GM18508 (cell line): ENCODE measurements at regions not wholly inside any gene's neighbourhood (a gene's known extent, or its start where the extent isn't known, plus 50 kb on each side); places are given as distances from the start of the nearest gene placed in this dataset.

Experiments used
- ATAC-seq: cut with Tn5 transposase; IDR thresholded peaks from one replicate; pipeline ENCODE4 v1.9.1; 2021; ENCODE audit warnings: moderate number of reproducible peaks; ENCODE audit not compliant: insufficient read depth, unreplicated experiment

DNA sequence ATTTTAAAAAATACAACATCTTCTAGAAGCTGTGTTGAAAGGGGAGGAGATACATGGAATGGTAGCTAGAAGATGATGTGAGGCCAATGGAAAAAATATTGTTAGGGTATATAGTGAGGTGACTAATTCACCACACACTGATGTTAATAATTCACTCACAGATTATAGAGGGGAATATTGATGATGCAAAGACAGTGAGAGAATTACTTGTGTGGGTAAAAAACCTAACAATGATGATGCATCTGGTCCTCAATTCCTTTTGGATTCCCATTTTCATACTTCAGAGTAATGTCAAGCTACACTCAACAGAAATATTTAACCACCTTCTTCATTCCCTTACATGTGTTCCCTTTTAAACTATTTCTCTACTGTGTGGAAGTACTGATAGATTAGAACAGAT is 169.5 kb upstream of the DPYD start:
- ATAC-seq, result no peak

DNA sequence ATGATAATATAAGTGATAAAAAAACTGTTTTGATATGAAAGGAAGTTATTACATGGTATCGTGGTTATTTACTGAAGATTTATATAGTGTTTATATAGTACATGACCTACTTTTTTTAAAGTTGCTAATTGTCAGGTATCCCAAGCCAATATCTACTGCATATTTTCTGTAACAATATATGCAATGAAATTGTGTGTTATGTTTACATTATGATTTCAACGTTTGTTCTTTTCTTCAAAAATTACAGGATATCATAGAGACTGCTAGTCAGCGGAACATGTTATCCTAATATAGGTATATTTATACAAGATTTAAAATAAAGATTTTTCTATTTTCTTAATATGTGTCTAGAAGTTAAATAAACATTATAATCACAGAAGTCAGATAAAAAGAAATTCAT is 167.5 kb upstream of the DPYD start:
- ATAC-seq, result no peak

GRCh38 chr1:98086796-98087441 is 166.1 kb upstream of the DPYD start:
- ATAC-seq, result no peak

DNA sequence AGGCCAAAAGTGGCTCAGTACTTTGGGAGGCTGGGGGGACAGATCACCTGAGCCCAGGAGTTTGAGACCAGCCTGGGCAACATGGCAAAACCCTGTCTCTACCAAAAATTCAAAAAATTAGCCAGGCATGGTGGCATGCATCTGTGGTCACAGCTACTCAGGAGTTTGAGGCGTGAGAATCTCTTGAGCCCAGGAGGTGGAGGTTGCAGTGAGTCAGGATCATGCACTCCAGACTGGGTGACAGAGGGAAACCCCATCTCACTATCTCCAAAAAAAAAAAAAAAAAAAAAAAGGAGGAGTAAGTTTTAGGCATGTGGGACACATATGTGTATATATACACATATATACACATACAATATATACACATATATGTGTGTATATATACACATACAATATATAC is 165.3 kb upstream of the DPYD start:
- no peak for ATAC-seq

GRCh38 chr1:98084188-98084587 is 163.4 kb upstream of the DPYD start:
- no peak for ATAC-seq

GRCh38 chr1:98081944-98082343 is 161.1 kb upstream of the DPYD start:
- no peak for ATAC-seq

GRCh38 chr1:98078596-98078995 is 157.8 kb upstream of the DPYD start:
- no peak for ATAC-seq

DNA sequence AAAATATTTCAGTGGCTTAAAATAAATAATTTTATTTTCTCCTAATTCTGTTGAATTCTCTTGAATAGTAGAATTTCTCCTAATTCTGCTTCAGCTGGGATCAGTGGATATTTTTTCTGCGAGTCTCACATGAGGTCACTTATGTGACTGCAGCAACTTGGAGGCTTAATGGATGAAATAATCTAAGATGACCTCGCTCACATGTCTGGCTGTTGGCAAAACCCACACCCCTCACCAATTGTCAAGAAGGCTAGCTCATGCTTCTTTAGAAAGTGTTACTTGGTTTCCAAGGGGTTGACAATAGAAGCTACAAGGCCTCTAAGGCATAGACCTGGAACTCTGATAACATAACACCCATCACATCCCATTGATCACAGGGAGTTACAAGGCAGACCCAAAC is 156.9 kb upstream of the DPYD start:
- ATAC-seq, result no peak

GRCh38 chr1:98075626-98076025 is 154.8 kb upstream of the DPYD start:
- no peak for ATAC-seq

DNA sequence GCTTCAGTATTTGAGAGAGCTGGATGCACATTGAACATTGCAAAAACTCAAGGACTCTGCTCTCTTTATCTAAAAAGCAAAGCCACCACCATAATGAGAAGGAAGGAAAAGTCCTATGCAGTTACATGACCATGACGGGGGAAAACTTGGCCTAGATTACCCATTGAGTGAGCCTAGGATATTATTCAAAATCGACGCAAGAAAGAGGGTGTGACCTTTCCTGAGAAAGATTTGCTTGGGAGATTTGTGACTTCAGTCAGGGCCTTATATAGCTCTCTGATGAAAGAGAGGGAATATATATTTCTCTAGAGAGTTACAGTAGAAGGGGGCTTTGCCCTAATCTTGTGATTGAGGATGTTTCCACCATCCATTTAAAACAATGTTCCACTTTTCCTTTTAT is 153.0 kb upstream of the DPYD start:
- no peak for ATAC-seq

DNA sequence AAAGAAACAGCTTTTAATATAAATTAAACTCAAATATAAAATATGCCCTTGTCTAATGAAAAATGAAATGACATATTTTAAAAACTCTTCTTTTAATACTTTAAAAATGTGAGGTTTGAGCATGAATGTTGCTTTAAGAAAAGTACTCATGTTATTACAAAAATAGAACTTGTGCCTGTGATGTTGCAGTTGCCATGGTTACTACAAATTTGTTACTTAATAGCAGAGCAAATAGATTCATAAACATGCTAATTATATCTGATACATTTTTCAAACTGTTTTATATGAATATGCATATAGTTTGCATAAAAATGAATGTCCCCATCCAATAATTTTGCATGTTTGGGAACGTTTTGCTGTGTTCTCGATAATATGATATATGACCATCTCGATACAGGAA is 152.3 kb upstream of the DPYD start:
- no peak for ATAC-seq

DNA sequence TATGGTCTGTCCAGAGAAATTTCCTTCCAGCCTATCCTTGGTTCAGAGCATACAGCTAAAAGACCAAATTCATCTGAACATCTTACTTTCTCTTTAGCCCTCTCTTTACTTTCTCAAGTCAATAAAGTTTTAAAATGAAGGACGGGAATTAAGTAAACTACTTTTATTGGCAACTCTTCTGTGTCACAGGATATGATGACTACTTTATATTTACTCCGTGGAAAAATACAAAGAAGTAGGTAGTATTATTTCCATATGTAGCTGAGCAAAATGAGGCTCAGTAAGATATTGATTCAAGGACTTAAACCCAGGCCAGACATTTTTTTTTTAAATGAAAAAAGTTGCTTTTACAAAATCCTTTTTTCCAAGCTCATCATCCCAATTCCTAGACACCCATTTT is 151.2 kb upstream of the DPYD start:
- ATAC-seq, result no peak

DNA sequence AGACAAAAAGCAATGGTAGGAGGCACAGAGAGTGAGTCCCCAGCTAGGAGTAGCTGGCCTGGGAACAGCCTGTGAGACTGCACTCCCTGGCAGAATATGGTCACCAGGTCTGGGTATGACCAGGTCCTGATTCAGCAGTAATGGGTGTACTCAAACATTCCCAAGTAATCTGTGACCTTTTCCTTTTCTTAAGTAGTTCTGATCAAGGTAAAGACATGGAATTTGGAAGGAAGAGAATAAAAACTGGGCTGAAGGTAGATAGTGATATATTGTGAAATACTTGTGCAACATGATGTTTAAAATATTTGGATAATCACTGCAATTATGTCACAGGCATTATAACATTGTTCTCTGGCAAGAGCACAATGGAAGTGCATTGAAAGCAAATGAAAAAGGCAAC is 147.2 kb upstream of the DPYD start:
- no peak for ATAC-seq

GRCh38 chr1:98066911-98067310 is 146.1 kb upstream of the DPYD start:
- ATAC-seq, result no peak

- ATAC-seq, result no peak
Measured at GRCh38 chr1:98059620-98060019, 138.8 kb upstream of the DPYD start.

DNA sequence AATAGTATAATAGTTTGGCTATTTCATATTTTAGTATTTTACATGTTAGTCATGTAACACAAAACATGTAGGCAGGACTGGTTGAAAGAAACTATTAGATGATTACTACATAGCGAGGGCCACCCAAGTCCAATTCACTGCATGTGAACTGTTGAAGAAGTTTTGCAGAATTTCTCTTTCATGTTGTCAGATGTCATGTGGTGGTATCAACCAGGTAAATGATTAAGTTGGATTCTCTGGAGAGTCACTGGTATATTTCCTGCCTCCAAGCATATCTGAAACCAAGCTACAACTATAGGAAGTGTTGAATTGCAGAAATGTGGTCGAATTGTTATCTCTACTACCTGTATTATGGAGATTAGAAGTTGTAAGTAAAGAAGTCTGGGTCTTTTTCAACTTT is 137.8 kb upstream of the DPYD start:
- ATAC-seq, result no peak

- ATAC-seq, result no peak
Measured at GRCh38 chr1:98057236-98057910, 136.5 kb upstream of the DPYD start.

DNA sequence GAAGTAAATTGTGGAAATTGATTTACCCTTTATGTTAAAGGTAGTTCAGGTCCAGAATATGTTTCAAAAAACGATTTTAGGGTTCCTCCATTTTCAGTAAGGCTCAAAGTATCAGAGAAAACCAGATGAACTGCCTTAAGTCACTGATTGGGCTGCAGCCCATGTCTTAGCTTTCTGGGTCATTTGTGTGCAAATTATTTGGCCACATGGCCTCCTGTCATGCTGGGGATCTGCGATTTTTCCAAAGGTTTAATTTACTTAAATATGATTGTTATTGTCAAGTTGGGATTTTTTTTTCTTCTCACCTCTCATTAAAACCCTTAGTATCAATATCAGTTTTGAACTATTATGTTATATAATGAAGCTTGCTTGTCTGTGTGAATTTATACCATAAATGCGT is 135.9 kb upstream of the DPYD start:
- no peak for ATAC-seq

DNA sequence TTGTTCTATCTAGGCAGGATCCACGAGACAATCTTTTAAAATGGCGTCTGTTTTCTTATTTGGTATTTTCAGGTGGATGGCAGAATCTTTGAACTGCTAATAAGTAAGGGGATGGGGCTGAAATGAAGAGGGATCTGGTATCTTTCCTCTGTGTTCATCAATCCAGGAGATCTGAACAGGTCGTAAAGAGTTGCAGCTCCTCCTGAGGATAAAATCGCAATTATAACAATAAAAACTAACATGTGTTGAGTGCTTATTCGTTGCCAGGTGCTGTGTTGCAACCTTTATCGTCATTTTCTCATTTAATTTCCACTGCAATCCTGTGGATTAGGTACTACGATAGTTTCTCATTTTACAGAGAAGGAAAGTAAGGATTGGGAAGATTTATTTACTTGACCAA is 134.6 kb upstream of the DPYD start:
- ATAC-seq, result no peak

- ATAC-seq, result no peak
Measured at GRCh38 chr1:98054786-98055185, 134.0 kb upstream of the DPYD start.

GRCh38 chr1:98054367-98054701 is 133.5 kb upstream of the DPYD start:
- ATAC-seq, result no peak
